WTC11 (cell line): ENCODE measurements at regions not wholly inside any gene's neighbourhood (a gene's known extent, or its start where the extent isn't known, plus 50 kb on each side); places are given as distances from the start of the nearest gene placed in this dataset.

Experiments
- ATF3 ChIP-seq: sonication (generic); formaldehyde crosslinking; conservative IDR thresholded peaks from 2 replicates; pipeline ENCODE4 v1.8.1; 2022; ENCODE audit warnings: mild to moderate bottlenecking, missing genetic modification reagents
- CREB1 ChIP-seq: sonication (generic); formaldehyde crosslinking; IDR thresholded peaks from 2 replicates; pipeline ENCODE4 v1.8.0; 2023; ENCODE audit warnings: mild to moderate bottlenecking, missing genetic modification reagents
- ESRRA ChIP-seq: sonication (generic); formaldehyde crosslinking; IDR thresholded peaks from 2 replicates; pipeline ENCODE4 v1.8.1; 2022; ENCODE audit warnings: mild to moderate bottlenecking, missing genetic modification reagents, borderline replicate concordance
- ETV6 ChIP-seq: sonication (generic); formaldehyde crosslinking; IDR thresholded peaks from 2 replicates; pipeline ENCODE4 v1.8.1; 2022; ENCODE audit warnings: mild to moderate bottlenecking, missing genetic modification reagents
- NFYB ChIP-seq: sonication (generic); formaldehyde crosslinking; conservative IDR thresholded peaks from 2 replicates; pipeline ENCODE4 v1.8.0; 2022; ENCODE audit warnings: low read depth, missing genetic modification reagents
- NR1H2 ChIP-seq: sonication (generic); formaldehyde crosslinking; IDR thresholded peaks from 2 replicates; pipeline ENCODE4 v1.9.0; 2021; ENCODE audit warnings: mild to moderate bottlenecking, moderate library complexity, missing genetic modification reagents
- STAT6 ChIP-seq: sonication (generic); formaldehyde crosslinking; conservative IDR thresholded peaks from 2 replicates; pipeline ENCODE4 v1.8.1; 2023; ENCODE audit warnings: mild to moderate bottlenecking, low read depth, missing genetic modification reagents, moderate library complexity
- ZNF121 ChIP-seq: sonication (generic); formaldehyde crosslinking; IDR thresholded peaks from 2 replicates; pipeline ENCODE4 v1.8.0; 2023; ENCODE audit warnings: missing genetic modification reagents
- ZNF512 ChIP-seq: sonication (generic); formaldehyde crosslinking; IDR thresholded peaks from 2 replicates; pipeline ENCODE4 v1.8.1; 2022; ENCODE audit warnings: missing genetic modification reagents, borderline replicate concordance
- ZSCAN18 ChIP-seq: fragments of 250-450 bp; sonication (Bioruptor Pico); IDR thresholded peaks from 2 replicates; pipeline ENCODE4 v2.1.2; 2022; ENCODE audit warnings: mild to moderate bottlenecking, moderate library complexity
- TF ChIP-seq, protein P1 (sequence below): sonication (generic); formaldehyde crosslinking; IDR thresholded peaks from 2 replicates; pipeline ENCODE4 v1.8.1; 2023; ENCODE audit warnings: mild to moderate bottlenecking, missing genetic modification reagents, moderate library complexity
- TF ChIP-seq, protein P2 (sequence below): sonication (generic); formaldehyde crosslinking; IDR thresholded peaks from 2 replicates; pipeline ENCODE4 v1.8.1; 2022; ENCODE audit warnings: low read depth, missing genetic modification reagents, borderline replicate concordance
- TF ChIP-seq, protein P3 (sequence below): fragments of 200-600 bp; IDR thresholded peaks from 2 replicates; pipeline ENCODE4 v1.8.0; 2022; ENCODE audit warnings: antibody characterized with exemption

DNA sequence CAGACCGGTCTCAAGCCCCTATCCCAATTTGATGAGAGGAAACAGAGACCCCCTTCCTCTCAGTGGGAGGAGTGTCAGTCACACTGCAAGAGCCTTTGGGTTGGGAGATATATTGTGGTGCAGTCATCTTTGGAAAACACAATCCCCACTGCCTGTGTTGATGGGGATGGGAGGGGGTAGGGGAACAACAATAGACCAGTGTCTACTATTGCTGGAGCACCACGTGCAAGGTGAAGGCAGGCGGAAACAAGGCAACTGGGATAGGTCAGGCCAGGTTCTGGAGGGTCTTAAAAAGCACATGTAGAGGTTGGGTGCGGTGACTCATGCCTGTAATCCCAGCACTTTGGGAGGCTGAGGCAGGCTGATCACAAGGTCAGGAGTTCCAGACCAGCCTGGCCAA is 127.9 kb downstream of the ZFP36L2 start:
- TF ChIP-seq ZSCAN18 (CRISPR knock-in tag): no peak
- TF ChIP-seq, protein P1, sequence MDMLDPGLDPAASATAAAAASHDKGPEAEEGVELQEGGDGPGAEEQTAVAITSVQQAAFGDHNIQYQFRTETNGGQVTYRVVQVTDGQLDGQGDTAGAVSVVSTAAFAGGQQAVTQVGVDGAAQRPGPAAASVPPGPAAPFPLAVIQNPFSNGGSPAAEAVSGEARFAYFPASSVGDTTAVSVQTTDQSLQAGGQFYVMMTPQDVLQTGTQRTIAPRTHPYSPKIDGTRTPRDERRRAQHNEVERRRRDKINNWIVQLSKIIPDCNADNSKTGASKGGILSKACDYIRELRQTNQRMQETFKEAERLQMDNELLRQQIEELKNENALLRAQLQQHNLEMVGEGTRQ (CRISPR knock-in tag): no peak
- TF ChIP-seq ATF3: no peak
- TF ChIP-seq, protein P2, sequence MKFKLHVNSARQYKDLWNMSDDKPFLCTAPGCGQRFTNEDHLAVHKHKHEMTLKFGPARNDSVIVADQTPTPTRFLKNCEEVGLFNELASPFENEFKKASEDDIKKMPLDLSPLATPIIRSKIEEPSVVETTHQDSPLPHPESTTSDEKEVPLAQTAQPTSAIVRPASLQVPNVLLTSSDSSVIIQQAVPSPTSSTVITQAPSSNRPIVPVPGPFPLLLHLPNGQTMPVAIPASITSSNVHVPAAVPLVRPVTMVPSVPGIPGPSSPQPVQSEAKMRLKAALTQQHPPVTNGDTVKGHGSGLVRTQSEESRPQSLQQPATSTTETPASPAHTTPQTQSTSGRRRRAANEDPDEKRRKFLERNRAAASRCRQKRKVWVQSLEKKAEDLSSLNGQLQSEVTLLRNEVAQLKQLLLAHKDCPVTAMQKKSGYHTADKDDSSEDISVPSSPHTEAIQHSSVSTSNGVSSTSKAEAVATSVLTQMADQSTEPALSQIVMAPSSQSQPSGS (CRISPR knock-in tag): no peak
- TF ChIP-seq, protein P3, sequence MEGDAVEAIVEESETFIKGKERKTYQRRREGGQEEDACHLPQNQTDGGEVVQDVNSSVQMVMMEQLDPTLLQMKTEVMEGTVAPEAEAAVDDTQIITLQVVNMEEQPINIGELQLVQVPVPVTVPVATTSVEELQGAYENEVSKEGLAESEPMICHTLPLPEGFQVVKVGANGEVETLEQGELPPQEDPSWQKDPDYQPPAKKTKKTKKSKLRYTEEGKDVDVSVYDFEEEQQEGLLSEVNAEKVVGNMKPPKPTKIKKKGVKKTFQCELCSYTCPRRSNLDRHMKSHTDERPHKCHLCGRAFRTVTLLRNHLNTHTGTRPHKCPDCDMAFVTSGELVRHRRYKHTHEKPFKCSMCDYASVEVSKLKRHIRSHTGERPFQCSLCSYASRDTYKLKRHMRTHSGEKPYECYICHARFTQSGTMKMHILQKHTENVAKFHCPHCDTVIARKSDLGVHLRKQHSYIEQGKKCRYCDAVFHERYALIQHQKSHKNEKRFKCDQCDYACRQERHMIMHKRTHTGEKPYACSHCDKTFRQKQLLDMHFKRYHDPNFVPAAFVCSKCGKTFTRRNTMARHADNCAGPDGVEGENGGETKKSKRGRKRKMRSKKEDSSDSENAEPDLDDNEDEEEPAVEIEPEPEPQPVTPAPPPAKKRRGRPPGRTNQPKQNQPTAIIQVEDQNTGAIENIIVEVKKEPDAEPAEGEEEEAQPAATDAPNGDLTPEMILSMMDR: no peak
- TF ChIP-seq CREB1: no peak
- TF ChIP-seq STAT6: no peak
- no peak for TF ChIP-seq ZNF121 (CRISPR knock-in tag)
- no peak for TF ChIP-seq ESRRA (CRISPR knock-in tag)
- no peak for TF ChIP-seq ZNF512
- TF ChIP-seq ETV6: no peak
- TF ChIP-seq NR1H2 (CRISPR knock-in tag): no peak
- no peak for TF ChIP-seq NFYB (CRISPR knock-in tag)
